Activated CD4-positive, alpha-beta T cell treated with anti-CD3 and anti-CD28 coated beads, Interleukin-2, amount 50 U/mL, for 24 hours (primary cell): ENCODE measurements at regions not wholly inside any gene's neighbourhood (a gene's known extent, or its start where the extent isn't known, plus 50 kb on each side); places are given as distances from the start of the nearest gene placed in this dataset.
"Not testable (repeated sequence)": the region's sequence is repeated elsewhere in the genome, so short reads cannot be mapped to it uniquely, and the experiment has no call there.

Experiments
- DNase-seq, 2 donors: peaks; one replicate each; pipeline ENCODE4 v3.0.0-alpha.2; 2020; ENCODE audit warnings: low read depth in 1 of 2, low spot score in 1 of 2

DNA sequence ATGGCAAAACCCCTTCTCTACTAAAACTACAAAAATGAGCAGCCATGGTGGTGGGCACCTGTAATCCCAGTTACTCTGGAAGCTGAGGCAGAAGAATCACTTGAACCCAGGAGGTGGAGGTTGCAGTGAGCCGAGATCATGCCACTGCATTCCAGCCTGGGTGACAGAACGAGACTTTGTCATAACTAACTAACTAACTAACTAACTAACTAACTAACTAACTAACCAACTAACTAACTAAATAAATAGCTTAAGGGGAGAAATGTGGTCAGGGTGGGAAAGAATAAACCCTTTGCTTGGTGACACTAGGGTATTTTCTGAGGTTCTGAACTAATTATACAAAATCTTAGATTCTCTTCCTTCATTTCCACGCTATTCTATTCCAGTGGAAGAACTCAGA lies 184.4 kb upstream of the MEF2C start:
- DNase-seq, result no peak

DNA sequence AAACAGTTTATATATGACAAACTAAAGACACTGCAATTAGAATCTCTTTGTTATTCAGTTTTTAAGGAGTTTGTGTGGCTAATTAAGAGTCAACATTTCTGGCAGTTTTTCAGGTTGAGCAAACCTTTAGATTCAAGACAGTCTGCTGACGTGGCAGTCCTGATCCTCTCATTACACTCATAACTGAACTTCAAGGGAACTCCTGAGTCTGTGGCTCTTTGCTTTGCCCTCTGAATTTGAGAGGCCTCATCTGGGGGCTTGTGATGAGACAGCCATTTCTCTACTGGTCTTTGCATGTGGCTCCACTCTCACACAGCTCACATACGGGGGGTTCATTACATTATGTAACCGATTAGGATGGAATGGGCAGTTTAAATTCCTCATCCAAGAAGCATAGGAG lies 182.9 kb upstream of the MEF2C start:
- DNase-seq, result no peak

DNA sequence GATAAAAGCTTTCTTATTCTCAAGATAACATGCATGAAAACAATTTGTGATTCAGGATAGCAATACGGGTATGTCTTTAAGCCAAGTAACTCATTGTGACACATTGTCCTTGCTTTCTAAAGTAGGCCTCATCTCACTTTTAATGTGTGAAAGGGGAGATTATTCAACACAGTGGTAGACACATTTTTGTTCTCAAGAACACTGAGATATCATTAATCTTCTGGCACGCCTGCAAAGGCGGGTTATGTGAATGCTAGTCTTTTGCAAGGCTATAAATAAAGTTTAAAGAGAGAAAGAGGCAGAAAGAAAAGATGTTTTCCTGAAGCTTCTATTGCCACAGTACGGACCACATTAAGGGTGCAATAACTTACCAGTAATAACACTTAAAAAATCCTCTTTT lies 181.8 kb upstream of the MEF2C start:
- no peak for DNase-seq

DNA sequence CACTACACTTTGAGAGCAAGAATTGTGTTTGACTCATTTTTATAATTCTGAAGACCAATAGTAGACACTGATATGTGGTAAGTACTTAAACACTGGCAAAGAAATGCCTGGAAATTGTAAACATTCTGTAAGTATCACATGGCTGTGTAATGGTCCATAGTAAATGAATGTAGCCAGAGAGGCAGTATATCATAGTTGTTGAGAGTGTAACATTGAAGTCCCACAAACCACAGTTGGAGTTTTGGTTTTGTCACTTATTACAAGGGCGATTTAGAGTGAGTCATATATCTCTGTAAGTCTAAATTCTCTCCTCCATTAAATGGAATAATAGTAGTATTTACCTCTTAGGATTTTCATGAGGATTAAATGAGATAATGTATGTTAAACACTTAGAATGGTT lies 181.1 kb upstream of the MEF2C start:
- no peak for DNase-seq

DNA sequence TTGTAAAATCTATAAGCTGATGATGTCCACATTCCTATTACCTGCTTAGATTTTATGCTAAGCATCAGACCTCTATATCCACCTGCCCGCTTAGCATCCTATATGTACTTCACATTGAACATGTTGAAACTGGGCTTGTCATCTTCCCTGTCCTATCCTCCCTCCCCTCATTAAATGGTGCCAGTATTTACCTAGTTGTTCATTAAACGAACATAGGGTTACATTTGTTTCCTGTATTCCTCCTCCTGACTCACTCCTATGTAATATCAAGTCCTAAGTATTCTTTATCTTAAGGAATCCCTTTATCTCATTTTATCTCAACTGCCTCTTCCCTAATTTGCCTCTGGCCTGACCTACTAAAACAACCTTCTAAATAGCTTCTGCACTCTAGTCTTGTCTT lies 177.8 kb upstream of the MEF2C start:
- no peak for DNase-seq

DNA sequence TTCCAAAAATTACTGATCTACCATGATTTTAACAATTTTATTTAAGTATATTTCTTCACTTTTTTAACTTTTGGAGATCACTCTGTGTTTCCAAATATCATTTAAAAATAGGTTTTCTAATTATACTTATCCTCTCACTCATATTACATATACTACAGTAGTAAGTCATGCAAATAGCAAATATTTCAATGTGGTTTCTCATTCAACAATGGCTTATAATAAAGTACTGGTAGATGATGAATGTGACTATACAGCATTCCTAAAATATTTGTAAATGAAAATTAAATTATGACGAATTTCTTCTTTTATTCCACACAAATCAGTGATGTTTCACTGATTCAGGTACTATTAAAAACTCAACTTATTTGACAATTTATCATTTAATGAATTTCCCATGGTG lies 176.3 kb upstream of the MEF2C start:
- DNase-seq, result no peak

DNA sequence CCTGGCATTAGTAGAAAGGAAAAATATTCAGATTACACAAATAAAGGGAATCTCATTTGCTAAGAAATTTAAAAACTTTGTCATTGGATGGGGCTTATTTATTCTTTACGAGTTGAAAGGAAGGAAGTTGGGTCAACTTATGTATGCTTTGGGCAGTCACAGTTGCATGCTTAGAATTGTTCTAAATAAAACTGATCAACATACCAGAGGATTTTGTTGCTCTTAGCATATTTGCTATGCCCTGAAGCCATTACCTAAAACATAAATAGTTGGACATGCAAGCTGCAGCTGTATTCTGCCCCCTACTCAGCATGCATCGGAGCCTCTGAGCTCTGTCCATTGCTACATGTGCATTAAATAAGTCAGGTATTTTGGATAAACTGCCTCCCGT lies 172.7 kb upstream of the MEF2C start:
- no peak for DNase-seq

DNA sequence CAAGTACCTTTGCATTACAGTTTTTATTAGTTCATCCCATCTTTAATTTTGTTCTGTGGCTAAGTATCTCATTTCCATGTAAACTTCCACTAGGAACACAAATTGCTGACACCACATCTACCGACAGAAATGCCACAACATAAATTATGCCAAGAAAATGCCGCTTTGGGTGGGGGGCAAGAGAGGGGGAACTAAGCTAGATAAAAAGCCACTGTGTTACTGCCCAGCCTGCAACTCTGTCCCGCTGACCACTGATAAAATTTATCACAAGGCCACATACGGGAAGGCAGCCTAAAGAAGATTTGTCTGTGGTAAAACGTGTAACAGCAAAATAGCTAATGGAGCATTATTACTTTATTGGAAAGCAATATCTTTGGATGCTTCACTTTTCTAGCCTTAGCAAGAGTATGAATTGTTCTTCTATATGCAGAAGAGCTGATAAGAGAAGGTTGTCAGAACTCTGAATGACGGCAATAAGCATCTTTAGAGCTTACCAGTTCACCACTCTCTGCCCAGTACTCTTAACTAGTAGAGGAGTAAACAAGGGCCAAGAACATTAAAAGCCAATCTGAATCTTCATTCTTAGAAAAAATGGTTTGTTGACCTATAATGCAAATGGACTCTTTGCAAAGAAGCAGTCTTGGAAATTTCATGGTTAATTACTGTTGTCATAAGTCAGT lies 172.2 kb upstream of the MEF2C start:
- DNase-seq, result no peak

DNA sequence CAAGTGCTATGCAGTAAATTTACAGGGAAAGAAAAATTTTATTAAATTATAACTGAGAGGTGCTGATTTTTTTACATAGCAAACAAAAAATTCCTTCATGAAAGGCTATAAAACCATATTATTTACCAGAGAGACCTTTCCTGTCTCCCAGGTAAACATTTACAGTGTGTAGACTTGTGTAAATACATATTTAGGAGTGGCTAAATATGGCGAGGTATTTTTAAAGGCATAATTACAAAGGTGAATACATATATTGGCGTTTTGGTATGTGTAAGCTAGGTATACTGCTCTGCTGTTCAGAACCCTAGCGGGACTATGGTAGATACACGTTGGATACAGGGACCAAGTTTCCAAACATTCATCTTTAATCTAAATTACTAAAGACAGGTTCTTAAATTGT lies 170.6 kb upstream of the MEF2C start:
- DNase-seq, result no peak

DNA sequence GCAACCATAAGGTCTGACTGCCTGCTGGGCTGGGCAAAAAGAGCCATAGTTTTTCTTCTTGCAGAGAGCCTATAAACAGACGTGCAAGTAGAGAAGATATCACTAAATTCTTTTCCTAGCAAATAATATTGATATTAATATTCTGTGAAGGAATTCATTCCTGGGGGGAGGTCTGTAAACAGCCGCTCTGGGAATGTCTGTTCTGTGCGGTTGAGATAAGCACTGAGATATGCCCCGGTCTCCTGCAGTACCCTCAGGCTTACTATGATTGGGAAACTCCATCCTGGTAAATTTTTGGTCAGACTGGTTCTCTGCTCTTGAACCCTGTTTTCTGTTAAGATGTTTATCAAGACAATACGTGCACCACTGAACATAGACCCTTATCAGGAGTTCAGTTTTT lies 167.1 kb upstream of the MEF2C start:
- not testable (repeated sequence) for DNase-seq

DNA sequence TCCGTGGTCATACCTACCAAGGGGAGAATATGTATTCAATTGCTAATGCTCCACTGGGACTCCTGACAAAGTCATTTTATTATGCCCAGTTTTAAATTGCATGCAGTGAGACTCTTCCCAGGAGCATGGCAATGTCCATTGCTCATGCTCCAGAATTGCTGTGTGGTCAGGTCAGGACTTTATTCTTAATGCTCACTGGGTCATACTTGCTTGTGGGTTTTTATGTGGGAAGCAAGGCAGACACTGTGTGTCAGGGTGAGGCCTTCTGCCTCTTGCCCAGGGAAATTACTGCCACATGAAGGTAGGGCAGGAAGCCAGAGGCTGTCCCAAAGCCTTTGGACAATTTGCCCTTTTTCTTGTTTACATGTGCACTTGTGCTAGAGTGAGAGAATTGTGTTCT lies 164.6 kb upstream of the MEF2C start:
- no peak for DNase-seq

DNA sequence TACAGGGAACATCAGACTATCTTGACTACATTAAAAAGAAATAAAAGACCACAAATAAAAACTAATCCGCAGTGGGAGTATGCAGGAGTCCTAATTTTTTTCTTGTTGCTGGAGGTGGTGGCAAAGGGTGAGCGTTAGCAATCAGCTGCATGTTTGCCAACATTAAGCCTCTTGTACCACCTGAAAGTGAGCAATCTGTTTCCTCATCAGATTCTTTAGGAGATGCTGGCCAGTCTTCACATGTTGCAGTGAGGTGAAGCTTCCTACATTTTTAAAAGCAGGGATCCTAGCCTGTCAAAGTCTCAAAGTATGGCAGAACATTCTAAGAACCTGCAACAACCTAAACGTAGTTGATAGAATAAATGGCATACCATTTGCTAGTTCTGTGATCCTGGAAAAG lies 162.2 kb upstream of the MEF2C start:
- no peak for DNase-seq

DNA sequence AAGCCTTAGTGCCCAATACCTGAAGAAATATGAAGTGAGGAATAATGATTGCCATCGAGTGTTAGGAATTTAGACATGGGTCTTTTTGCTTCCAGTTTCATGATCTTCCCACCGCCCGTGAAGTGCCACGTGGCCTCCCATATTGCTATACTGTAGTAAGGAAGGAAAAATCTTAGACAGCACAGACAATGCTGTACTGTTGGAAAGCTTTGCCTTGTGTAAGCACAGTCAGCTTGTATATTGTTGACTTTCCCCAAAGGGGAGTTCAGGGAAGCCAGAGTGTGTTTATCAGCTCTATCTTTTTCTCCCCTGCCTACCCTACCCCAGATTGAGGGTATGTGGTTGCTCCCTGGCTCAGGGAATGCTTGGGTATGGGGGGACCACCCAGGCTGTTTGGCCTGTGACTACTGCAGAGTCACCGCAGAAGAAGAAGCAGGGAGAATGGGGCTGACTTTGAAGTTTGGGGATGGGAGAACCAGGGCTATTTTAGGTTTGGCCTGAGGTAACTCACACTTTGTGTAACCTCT lies 161.8 kb upstream of the MEF2C start:
- DNase-seq, result no peak

DNA sequence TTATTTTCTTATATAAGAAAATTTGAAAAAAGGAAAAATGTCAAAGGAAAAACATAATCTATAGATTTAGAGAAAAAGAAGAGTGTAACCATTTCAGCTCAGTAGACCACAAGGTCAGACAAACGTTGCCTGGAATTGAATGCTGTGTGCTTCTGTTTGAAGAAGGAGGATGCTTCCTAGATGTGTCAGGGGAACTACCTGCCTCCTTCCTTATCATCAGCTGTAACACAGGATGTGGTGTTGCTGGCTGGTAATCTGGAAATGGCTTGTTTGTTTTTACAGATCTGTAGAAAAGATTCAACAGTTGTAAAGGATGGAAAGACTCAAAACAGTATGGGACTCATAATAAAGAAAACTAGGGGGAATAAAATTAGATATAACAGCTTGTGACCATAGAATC lies 160.7 kb upstream of the MEF2C start:
- no peak for DNase-seq

DNA sequence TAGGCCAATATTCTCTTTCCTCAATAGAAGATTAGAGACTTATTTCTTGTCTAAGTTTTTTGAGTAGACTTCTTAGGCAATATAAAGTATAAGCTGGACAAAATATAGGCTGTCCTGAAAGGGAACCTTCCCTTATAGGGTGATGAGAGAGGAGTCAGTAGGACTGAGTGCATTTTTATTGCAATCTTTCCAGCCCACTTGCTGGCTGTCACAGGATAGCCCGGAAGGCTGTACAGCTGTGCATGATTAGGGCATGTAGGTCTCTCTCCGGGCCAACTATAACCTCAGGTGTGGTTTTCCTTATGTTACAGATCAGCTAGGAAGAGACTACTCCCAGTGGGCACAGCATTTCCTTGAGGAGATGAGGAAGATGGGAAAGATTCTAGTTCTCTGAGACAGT lies 159.8 kb upstream of the MEF2C start:
- no peak for DNase-seq

DNA sequence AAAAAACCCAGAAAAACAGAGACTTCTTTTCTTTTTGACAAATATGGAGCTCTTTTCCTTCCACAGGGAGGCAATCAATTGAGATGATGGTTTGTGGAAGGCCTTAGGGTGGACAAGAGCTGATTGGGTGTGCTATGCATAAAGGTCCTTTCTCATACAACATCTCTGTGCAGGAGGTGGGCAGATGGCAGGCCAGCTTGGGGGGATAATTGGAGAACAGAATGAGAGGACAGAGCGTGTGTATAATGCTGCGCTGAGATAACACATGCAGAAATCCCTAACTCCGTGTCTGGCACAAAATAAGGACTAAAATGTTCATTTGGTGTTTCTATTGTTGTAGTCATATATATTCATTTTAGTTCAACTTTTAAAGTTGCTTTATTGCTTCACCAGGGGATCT lies 159.0 kb upstream of the MEF2C start:
- no peak for DNase-seq

DNA sequence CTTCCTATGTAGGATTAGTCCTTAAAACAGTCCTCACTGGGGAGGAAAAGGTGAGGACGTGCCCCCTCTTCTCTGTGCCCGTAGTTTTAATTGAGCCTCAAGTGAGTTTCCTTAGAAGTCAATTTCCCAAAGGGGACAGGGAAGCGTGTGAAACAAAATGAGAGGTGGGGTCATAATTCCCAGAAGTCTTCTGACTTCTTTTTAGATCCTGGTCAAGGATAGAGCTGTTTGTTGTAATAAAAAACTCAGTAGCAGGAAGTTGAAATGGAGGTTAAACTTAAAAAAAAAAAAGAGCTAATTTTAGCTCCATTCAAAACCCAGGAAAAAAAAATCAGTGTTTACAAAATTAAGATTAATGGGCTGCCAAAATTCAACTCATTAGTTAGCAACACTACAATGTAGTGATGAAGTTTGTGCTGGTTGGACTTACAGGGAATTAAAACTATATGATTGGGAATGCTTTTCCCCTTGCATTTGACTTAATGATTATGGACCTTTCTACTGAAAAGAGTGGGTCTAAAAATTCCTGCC lies 158.3 kb upstream of the MEF2C start:
- DNase-seq, result no peak

DNA sequence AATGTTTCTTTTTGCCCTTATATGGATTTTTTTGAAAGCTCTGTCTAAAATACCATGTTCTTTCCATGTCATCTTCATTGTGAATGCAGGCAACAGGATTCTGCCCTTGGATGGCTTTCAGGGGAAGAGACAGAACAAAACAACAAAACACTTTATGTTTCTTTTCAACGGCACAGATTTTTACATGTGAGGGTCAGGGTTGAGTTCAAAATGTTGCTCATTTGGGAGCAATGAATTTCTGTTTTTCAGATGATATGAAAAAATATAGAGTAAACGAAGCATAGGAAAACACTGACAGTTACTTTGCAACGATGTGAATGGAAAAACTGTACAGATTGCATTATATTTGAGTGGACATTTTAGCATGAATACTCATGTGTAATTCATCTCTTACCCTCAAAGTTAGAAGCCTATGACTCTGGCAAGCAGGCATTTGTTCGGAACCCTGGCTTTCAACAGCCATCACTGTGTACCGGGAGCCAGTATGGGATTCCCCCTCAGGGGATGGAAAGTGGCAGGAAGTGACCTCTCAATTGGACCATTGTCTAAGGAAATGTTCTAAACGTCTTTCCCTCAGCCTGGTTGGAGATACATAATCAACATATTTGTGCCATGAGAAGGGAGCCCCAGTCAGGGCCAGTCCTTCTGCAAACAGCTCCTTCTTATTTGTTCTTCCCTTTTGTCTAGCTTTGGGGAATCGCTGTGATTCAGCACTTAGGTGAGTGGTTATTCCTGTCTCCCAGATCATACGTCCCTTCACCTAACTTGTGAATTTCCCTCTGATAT lies 153.9 kb upstream of the MEF2C start:
- no peak for DNase-seq

DNA sequence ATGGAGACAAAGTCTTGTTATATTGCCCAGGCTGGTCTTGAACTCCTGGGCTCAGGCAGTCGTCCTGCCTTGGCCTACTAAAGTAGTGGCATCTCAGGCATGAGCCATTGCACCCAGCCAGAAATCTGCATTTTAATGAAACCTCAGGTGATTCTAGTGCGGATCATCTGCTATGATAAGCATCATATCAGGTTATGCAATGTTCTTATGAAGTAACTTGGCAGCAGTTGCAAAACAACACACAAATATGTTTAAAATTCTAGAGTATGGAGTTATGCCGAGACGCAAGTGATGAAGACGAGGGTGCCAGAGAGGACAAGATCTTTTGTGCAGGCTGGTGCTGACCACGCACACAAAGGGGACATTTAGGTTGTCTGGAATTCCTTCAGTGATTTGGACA lies 153.2 kb upstream of the MEF2C start:
- DNase-seq, result no peak

DNA sequence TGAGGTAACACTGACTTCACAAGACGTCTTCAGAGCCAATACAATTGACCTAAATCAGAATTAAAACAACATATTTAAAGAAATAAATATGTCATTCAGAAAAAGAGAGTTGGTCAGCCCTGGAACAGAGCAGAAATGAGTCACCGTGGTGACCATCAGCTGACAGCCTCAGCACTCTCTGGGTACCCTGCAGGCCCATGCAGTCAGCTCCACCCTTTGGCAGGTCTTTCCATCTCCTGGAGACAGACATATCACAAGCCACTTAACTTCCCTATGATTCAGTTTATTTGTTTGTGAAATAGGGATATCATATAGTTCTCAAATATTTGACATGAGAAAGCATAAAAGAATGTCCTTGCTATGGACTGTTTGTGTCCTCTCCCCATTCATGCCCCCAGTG lies 151.6 kb upstream of the MEF2C start:
- no peak for DNase-seq

DNA sequence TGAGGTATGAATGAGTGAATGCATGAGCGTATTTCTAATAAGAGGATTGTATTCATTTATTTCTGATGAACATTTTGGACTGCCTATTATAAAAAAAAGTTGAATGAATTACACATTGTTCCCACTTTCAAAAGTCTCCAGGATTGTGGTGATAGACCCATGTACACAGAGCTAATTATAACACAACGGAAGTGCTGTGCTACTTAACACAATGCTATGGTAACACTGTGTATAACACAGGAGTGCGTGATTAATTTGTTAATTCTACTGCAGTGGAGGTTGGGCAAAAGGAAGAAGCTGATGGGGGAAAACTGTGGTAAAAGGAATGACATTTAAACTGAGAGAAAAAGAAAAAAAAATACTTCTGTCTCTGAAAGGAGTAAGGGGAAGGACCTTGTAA lies 147.8 kb upstream of the MEF2C start:
- no peak for DNase-seq

DNA sequence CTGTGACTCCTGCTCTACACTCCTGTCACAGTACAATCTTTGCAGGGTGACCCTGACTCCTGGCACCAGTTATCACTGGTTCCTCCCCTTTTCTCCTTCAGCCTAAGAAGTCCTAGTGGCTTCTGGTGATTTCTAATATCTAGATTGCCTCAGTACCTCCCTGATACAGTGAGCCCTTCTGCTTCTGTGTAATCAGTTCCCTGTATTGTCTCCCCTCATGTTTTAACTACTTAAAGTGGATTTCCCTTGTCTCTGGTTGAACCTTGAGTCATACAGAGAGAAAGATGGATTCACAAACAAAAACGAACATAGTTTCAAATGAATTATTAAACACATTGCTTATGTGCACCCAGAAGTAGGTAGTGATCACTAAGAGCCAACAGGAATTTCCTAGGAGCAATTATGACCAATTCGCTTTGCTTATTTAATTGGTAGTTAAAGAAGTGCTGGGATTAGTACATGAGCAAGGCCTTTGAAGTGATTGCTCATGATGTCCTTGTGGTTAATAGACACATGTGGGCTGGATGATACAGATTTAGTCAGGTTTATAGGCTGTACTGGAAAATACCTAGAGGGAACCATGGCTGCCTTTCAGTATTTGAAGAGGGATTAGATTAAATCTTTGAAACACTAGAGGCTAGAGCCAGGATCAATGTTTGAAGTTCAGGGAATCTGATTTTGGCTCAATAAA lies 145.8 kb upstream of the MEF2C start:
- DNase-seq, result no peak
